ES-I3 (cell line): ENCODE measurements at regions not wholly inside any gene's neighbourhood (a gene's known extent, or its start where the extent isn't known, plus 50 kb on each side); places are given as distances from the start of the nearest gene placed in this dataset.

ENCODE experiments used
- H3K36me3 ChIP-seq: 2 replicates; pipeline ENCODE4 v1.6.1; 2013; ENCODE audit warnings: mild to moderate bottlenecking, low read length, control low read depth, moderate library complexity; ENCODE audit not compliant: insufficient read depth
- H3K4me1 ChIP-seq: 2 replicates; pipeline ENCODE4 v1.6.1; 2013; ENCODE audit warnings: mild to moderate bottlenecking, control low read depth, low read length; ENCODE audit not compliant: insufficient read depth
- H3K9ac ChIP-seq: 2 replicates; pipeline ENCODE4 v1.6.1; 2013; ENCODE audit warnings: low read depth, mild to moderate bottlenecking, low read length, moderate library complexity
- H3K9me3 ChIP-seq: 2 replicates; pipeline ENCODE4 v1.6.1; 2013; ENCODE audit warnings: mild to moderate bottlenecking, low read length, moderate library complexity; ENCODE audit not compliant: control insufficient read depth, insufficient read depth

DNA sequence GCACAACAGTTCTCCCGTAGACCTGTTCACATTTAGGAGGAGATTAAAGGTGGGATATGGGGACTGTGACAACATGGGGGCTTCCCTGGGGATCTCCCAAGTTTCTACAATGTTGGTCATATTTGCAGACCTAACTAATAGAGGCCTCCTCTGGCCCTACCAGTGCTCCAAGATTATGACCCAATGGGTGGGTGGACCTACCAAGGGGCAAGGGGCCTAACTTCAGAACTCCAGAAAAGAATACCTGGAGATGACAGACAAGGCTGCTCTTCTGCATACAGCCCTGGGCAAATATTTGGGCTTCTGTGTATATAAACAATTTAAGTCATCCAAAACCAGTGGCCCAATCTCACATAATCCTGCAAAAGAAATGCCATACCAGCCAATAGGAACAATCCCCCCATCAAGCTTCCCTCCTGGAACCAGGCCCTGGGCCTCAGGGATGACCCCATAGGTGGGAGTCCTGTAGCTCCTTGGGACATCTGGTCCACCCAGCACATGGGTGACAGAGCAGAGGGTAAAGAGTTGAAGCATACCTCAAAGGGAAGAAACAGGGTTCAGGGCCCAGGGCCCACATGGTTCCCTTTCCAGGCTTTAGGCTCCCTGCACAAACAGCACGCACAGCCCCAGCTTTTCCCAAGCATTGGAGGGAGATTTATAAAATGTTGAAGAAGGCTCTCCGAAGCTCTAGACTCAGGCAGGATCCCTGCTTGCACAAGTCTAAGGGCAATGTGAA lies 86.1 kb upstream of the CHST15 start:
- no peaks in the 10 kb centered on the region for H3K9me3 ChIP-seq
- H3K36me3 ChIP-seq: no peaks in the 10 kb centered on the region
- H3K4me1 ChIP-seq: 0 out of 2 replicates have a peak, but pooled peaks cover 4% of the 10 kb centered on the region
- H3K9ac ChIP-seq: no peak overlapping the region

- Histone ChIP-seq H3K9me3 (no peaks in the 10 kb centered on the region), H3K4me1 (0 out of 2 replicates have a peak, but pooled peaks cover 4% of the 10 kb centered on the region), H3K9ac (no peak overlapping the region), H3K36me3 (no peaks in the 10 kb centered on the region)
These were observed 83.8 kb upstream of the CHST15 start for GRCh38 chr10:124177180-124177518.

DNA sequence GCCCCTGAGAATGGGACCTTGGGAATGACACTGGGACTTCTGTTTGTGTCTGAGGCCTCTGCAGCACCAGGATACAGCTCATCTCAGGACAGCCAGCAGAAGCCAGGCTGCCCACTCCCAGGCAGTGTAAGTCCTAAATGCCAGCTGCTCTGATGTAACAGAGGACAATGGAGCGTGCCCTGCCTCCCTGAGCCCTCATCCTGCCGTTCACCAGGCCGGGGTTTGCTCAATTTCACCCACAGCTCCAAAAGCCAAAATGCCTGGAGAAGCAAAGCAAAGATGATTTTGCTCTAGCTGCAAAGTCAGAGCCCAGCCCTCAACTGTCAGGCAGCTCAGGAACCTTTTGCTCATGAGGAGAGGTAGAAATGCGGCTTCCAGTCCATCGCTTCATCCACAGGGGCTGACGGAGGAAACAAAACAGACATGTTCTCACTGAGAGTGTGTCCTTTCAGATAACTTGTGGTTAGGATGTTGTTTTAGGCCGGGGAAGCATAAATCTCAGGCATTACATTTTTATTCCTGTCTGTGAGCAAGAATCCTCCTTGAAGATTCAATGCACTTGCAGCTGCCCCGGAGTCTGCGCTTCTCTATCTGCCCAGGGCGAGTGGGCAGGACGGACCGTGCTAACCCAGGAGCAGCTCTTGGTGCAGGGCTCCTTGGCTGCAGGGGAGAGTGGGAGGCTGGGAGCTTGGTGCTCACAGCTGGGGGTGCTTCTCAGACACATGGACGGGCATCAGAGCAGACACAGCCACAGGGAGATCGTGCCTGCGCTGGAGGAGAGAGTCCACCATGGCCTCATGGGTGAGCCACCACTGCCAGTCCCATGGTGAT lies 83.2 kb upstream of the CHST15 start:
- Histone ChIP-seq H3K9me3 (no peaks in the 10 kb centered on the region), H3K9ac (no peak overlapping the region), H3K36me3 (no peaks in the 10 kb centered on the region), H3K4me1 (0 out of 2 replicates have a peak, but pooled peaks cover 4% of the 10 kb centered on the region)

DNA sequence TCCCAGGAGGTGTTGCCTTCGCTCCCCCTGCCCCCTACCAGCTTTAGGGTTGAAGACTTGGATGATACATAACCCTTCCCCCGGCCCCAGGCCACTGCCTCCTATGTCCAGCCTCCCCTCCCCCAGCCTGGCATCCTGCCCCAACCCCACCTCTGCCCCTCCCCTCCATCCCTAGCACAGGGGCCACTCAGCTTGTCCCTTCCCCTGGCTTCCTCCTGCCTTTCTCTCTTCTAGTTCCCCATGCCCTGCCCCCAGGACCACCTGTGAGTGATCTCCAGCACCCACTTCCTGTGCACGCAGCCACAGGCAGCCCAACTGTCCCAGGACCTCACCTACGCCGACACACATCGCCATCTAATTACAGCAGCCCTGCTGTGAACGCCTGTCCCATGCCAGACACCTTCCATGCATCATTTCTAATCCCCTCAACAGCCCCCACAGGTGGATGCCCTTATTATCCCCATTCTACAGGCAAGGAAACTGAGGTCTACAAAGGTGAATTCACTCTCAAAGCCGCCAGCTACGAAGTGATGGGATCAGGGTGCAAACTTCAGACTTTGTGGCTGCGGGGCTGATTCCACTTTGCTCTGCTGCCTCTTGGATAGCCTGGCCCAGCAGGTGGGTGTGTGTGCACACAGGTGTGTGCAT lies 82.4 kb upstream of the CHST15 start:
- Histone ChIP-seq H3K9me3 (no peaks in the 10 kb centered on the region), H3K9ac (no peak overlapping the region), H3K36me3 (no peaks in the 10 kb centered on the region), H3K4me1 (0 out of 2 replicates have a peak, but pooled peaks cover 4% of the 10 kb centered on the region)

- Histone ChIP-seq H3K36me3 (no peaks in the 10 kb centered on the region), H3K9ac (no peak overlapping the region), H3K4me1 (0 out of 2 replicates have a peak, but pooled peaks cover 4% of the 10 kb centered on the region), H3K9me3 (no peaks in the 10 kb centered on the region)
These were observed 81.6 kb upstream of the CHST15 start for GRCh38 chr10:124174673-124175645.

- H3K9ac ChIP-seq: no peak overlapping the region
These were observed 80.7 kb upstream of the CHST15 start for GRCh38 chr10:124174071-124174566.

DNA sequence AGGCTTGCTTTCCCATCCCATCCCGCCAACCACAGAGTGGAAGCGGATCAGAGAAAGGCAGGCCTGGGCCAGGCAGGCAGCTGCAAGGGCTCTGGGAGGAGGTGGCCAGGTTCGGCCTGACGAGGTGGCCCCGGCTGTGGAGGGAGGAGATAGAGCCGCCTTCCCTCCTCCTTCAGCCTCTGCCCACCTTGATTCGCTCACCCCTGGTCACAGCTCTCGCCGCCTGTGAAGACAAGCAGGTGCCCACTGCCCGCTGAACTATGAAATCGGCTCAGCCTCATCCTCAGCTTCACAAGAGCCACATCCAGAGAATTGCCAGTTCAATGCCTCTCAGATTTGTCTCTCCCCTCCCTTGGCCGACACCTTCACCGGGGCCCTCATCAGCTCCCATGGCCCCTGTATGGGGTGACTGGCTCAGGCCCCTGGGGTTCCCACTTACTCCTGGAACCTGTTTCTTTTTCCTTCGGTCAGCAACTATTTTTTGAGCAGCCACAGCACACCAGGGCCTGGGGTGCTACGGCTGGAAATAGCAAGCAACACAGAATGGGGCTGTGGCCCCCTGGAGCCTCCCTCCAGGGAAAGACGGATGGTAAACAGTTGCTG lies 80.0 kb upstream of the CHST15 start:
- 0 out of 2 replicates have a peak, but pooled peaks cover 4% of the 10 kb centered on the region for H3K4me1 ChIP-seq
- H3K9me3 ChIP-seq: no peaks in the 10 kb centered on the region
- no peaks in the 10 kb centered on the region for H3K36me3 ChIP-seq
- no peak overlapping the region for H3K9ac ChIP-seq

More at GRCh38 chr10:124174071-124174566, 80.7 kb upstream of the CHST15 start:
- H3K36me3 ChIP-seq: no peaks in the 10 kb centered on the region
- H3K9me3 ChIP-seq: no peaks in the 10 kb centered on the region
- H3K4me1 ChIP-seq: 0 out of 2 replicates have a peak, but pooled peaks cover 4% of the 10 kb centered on the region

DNA sequence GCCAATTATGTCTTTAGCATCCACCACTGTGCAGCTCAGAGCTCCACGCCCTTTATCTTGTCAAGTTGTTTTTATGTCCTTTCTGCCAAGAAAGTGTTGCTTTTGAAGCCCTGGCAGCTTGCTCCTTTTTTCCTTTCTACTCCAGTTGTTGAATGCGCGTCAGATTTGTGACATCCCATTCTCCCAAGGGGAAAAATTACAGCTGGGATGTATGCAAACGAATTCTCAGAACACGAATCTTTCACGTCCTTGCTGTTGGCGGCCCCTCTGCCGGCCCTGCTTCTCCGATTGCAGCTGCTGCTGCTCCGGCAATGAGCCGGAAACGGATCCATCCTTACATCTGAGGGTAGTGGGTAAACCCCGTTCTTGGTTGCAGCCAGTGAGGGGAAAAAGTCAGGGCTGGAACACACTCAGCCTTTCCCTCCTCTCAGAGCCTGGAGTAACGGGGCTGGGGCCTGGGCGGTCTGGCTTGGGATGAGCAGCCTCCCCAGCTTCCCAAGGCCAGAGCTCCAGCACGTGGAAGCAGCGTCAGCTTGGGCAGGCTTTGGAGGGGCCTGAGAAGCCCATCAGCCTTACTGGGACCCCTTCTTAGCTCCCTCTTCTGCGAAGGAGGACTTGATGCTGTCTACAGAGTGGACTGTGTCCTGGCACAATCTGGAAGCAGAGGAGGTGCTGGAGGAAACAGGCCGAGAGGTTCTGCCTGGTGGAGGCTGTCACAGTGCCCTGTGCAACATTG lies 79.0 kb upstream of the CHST15 start:
- no peaks in the 10 kb centered on the region for H3K9me3 ChIP-seq
- 0 out of 2 replicates have a peak, but pooled peaks cover 4% of the 10 kb centered on the region for H3K4me1 ChIP-seq
- H3K36me3 ChIP-seq: no peaks in the 10 kb centered on the region
- H3K9ac ChIP-seq: no peak overlapping the region

DNA sequence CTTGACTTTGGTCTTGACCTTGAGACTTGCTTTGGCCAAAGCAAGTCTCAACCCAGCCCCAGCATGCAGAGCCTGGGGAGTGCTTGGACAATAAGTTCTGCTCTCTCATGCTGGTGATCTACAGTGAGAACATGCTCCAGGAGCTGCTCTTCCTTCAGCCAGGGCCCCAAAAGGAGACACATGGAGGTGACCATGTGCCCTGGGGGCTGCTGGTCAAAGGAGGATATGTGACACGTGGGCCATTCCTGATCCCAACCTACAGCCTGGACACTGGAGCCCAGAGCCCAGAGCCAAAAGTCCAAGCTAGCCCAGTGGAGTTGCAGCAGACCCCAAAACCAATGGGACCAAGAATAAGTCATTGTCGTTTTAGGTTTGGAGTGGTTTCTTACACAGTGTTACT lies 78.2 kb upstream of the CHST15 start:
- Histone ChIP-seq H3K9me3 (no peaks in the 10 kb centered on the region), H3K9ac (no peak overlapping the region), H3K36me3 (no peaks in the 10 kb centered on the region), H3K4me1 (0 out of 2 replicates have a peak, but pooled peaks cover 4% of the 10 kb centered on the region)

DNA sequence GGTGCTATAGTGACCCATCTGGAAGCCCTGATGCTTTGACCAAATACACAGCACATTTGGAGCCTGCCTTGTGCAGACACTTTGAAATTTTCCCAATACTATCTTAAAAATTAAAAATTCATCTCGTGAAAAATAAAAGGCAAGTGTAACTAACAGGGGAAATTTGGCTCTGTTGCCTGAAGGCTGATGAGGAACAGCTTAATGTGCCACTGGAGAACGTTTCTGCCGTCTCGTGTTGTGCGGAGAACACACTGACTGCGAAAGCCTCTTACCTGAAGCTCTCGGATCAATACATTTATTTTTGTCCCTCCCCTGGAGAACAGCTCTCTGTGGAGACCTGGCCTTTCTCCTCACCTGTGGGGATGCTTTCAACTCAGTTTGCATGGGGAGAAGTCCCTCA lies 77.2 kb upstream of the CHST15 start:
- no peaks in the 10 kb centered on the region for H3K36me3 ChIP-seq
- 0 out of 2 replicates have a peak, but pooled peaks cover 4% of the 10 kb centered on the region for H3K4me1 ChIP-seq
- no peak overlapping the region for H3K9ac ChIP-seq
- H3K9me3 ChIP-seq: no peaks in the 10 kb centered on the region

GRCh38 chr10:124168991-124169802 lies 75.8 kb upstream of the CHST15 start:
- no peaks in the 10 kb centered on the region for H3K9me3 ChIP-seq
- H3K36me3 ChIP-seq: no peaks in the 10 kb centered on the region
- no peaks in the 10 kb centered on the region for H3K4me1 ChIP-seq
- H3K9ac ChIP-seq: no peak overlapping the region

DNA sequence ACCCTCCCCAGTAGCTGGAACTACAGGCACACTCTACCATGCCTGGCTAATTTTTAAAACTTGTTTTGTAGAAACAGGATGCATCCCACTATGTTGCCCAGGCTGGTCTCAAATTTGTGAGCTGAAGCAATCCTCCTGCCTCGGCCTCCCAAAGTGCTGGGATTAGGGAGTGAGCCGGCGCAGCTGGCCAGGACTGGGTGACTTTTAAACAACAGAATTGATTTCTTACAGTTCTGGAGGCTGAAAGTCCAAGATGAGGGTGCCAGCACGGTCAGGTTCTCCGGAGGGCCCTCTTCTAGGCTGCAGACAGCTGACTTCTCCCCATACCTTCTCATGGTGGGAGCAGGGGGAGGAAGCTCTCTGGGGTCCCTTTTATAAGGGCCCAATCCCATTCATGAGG lies 75.2 kb upstream of the CHST15 start:
- Histone ChIP-seq H3K4me1 (no peaks in the 10 kb centered on the region), H3K9me3 (no peaks in the 10 kb centered on the region), H3K36me3 (no peaks in the 10 kb centered on the region), H3K9ac (no peak overlapping the region)
